ENCODE measurements at regions not wholly inside any gene's neighbourhood (a gene's known extent, or its start where the extent isn't known, plus 50 kb on each side); places are given as distances from the start of the nearest gene placed in this dataset.

GRCh38 chr18:30139631-30140287, 902.8 kb downstream of the DSC3 start:
- no peak for ATAC-seq
- no peak for TF ChIP-seq CSDC2 (CRISPR knock-in tag; IDR thresholded peaks at IDR 0.05)
- TF ChIP-seq RARB (CRISPR knock-in tag; IDR thresholded peaks at IDR 0.05) = no peak
- no peak for TF ChIP-seq BACH2 (CRISPR knock-in tag; IDR thresholded peaks at IDR 0.05; ENCODE audit: borderline replicate concordance)
- no peak for TF ChIP-seq TSHZ2 (CRISPR knock-in tag; IDR thresholded peaks at IDR 0.05)
- no peak for TF ChIP-seq GLIS3 (CRISPR knock-in tag; IDR thresholded peaks at IDR 0.05)
- no peak for TF ChIP-seq TCF4 (CRISPR knock-in tag; IDR thresholded peaks at IDR 0.05; ENCODE audit: borderline replicate concordance)
- no peak for TF ChIP-seq PATZ1 (CRISPR knock-in tag; IDR thresholded peaks at IDR 0.05; ENCODE audit: borderline replicate concordance)

GRCh38 chr18:30135938-30136337, 906.6 kb downstream of the DSC3 start:
- no peak for ATAC-seq
- TF ChIP-seq ZFP30 (CRISPR knock-in tag; IDR thresholded peaks at IDR 0.05) (no peak), ARNTL (CRISPR knock-in tag; IDR thresholded peaks at IDR 0.05; ENCODE audit: borderline replicate concordance, low read depth) (no peak), CREB5 (CRISPR knock-in tag; IDR thresholded peaks at IDR 0.05; ENCODE audit: low read depth) (no peak), ZC3H10 (CRISPR knock-in tag; IDR thresholded peaks at IDR 0.05) (no peak), ZFP3 (CRISPR knock-in tag; IDR thresholded peaks at IDR 0.05) (no peak), ESRRG (CRISPR knock-in tag; IDR thresholded peaks at IDR 0.05) (no peak), ZNF565 (CRISPR knock-in tag; conservative IDR thresholded peaks at IDR 0.05; ENCODE audit: low read depth) (no peak), POU6F1 (CRISPR knock-in tag; IDR thresholded peaks at IDR 0.05; ENCODE audit: borderline replicate concordance, low read depth) (no peak), TSHZ2 (CRISPR knock-in tag; IDR thresholded peaks at IDR 0.05) (no peak), ZNF8 (CRISPR knock-in tag; IDR thresholded peaks at IDR 0.05) (no peak), ZNF70 (CRISPR knock-in tag; IDR thresholded peaks at IDR 0.05) (no peak), BACH2 (CRISPR knock-in tag; IDR thresholded peaks at IDR 0.05; ENCODE audit: borderline replicate concordance) (no peak), OSR1 (CRISPR knock-in tag; IDR thresholded peaks at IDR 0.05) (no peak), ISL1 (CRISPR knock-in tag; IDR thresholded peaks at IDR 0.05) (no peak), TCF4 (CRISPR knock-in tag; IDR thresholded peaks at IDR 0.05; ENCODE audit: borderline replicate concordance) (no peak), GLIS3 (CRISPR knock-in tag; IDR thresholded peaks at IDR 0.05) (no peak)

- no peak for ATAC-seq
- TF ChIP-seq OSR1 (CRISPR knock-in tag; IDR thresholded peaks at IDR 0.05) (no peak), PATZ1 (CRISPR knock-in tag; IDR thresholded peaks at IDR 0.05; ENCODE audit: borderline replicate concordance) (no peak), PPARA (CRISPR knock-in tag; IDR thresholded peaks at IDR 0.05; ENCODE audit: borderline replicate concordance) (no peak), CREB5 (CRISPR knock-in tag; IDR thresholded peaks at IDR 0.05; ENCODE audit: low read depth) (no peak), ZFP3 (CRISPR knock-in tag; IDR thresholded peaks at IDR 0.05) (no peak), ZC3H10 (CRISPR knock-in tag; IDR thresholded peaks at IDR 0.05) (no peak), TSHZ2 (CRISPR knock-in tag; IDR thresholded peaks at IDR 0.05) (no peak)
Measured at GRCh38 chr18:30134020-30134419, 908.5 kb downstream of the DSC3 start.

Data from SK-N-SH treated with all-trans-retinoic acid at 6 μM for 48 hours (cell line).